OCI-LY3 (cell line): ENCODE measurements at regions not wholly inside any gene's neighbourhood (a gene's known extent, or its start where the extent isn't known, plus 50 kb on each side); places are given as distances from the start of the nearest gene placed in this dataset.

Experiments used
- H2AFZ ChIP-seq: fragments of 200-600, 300-600 bp; shearing (Covaris generic); 2 replicates; pipeline ENCODE4 v1.6.0; 2014; ENCODE audit warnings: antibody characterized with exemption, low read depth, low read length
- H3K27ac ChIP-seq: fragments of 200-600, 300-600 bp; sonication (generic); 2 replicates; pipeline ENCODE4 v1.5.1; 2014; ENCODE audit warnings: mild to moderate bottlenecking, low read length, moderate library complexity, mixed read lengths
- H3K27me3 ChIP-seq: fragments of 200-600, 300-600 bp; sonication (generic); 2 replicates; pipeline ENCODE4 v1.6.1; 2014; ENCODE audit warnings: low read depth, low read length, mixed read lengths
- H3K36me3 ChIP-seq: fragments of 200-600, 300-600 bp; sonication (generic); replicated peaks from 2 replicates; pipeline ENCODE3; 2014; ENCODE audit warnings: low read depth, low read length, mixed read lengths
- H3K4me1 ChIP-seq: fragments of 300-600, 200-600 bp; sonication (generic); 2 replicates; pipeline ENCODE4 v1.6.1; 2014; ENCODE audit warnings: low read length, mixed read lengths
- H3K4me2 ChIP-seq: fragments of 200-600, 300-600 bp; sonication (generic); 2 replicates; pipeline ENCODE4 v1.6.1; 2014; ENCODE audit warnings: low read length, mixed read lengths
- H3K4me3 ChIP-seq: fragments of 300-600, 200-600 bp; sonication (generic); 2 replicates; pipeline ENCODE4 v1.5.1; 2014; ENCODE audit warnings: antibody characterized with exemption, mild to moderate bottlenecking, low read length, moderate library complexity
- H3K79me2 ChIP-seq: fragments of 300-600, 200-600 bp; shearing (Covaris generic); 2 replicates; pipeline ENCODE4 v1.6.1; 2014; ENCODE audit warnings: mild to moderate bottlenecking, low read length, mixed read lengths
- H3K9ac ChIP-seq: fragments of 300-600, 200-600 bp; shearing (Covaris generic); 2 replicates; pipeline ENCODE4 v1.6.0; 2014; ENCODE audit warnings: mild to moderate bottlenecking, low read length, moderate library complexity
- H3K9me3 ChIP-seq: fragments of 200-600, 300-600 bp; shearing (Covaris generic); 2 replicates; pipeline ENCODE4 v1.6.1; 2014; ENCODE audit warnings: low read length, mixed read lengths; ENCODE audit not compliant: insufficient read depth
- H4K20me1 ChIP-seq: fragments of 200-600, 300-600 bp; sonication (generic); 2 replicates; pipeline ENCODE4 v1.6.1; 2016; ENCODE audit warnings: low read length, mixed read lengths; ENCODE audit not compliant: insufficient read depth
- EZH2phosphoT487 ChIP-seq: fragments of 200-600 bp; shearing (Covaris generic); IDR thresholded peaks from 2 replicates; pipeline ENCODE4 v1.6.1; 2018; ENCODE audit warnings: antibody characterized with exemption, mixed run types, low read depth
- TF ChIP-seq, protein P1 (sequence below): fragments of 200-600, 300-600 bp; sonication (generic); IDR thresholded peaks from 2 replicates; pipeline ENCODE4 v1.5.1; 2014; ENCODE audit warnings: antibody characterized with exemption, low read length, low read depth

DNA sequence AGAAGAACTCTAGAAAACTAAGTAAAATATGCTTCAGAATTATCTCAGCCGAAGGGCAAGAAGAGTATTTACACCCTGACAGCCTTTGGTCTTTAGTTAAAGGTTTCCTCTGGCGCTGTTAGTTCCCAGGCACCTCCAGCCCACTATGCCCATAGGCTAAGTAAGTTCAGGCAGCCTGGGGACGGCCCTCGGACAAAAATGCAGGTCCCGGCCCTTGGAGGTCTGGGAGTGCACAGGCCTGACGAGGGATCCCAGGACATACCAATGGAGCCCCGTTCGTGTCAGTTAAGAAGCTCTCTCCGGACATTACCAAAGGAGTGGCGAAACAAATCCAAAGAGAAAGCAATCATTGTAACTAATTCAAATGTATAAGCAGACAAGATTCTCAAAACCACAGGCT, 311.8 kb downstream of the CD83 start:
- Histone ChIP-seq H4K20me1 (no peaks in the 10 kb centered on the region), H3K9me3 (no peaks in the 10 kb centered on the region), H3K4me3 (no peak overlapping the region), H3K27me3 (no peaks in the 10 kb centered on the region), H3K9ac (no peak overlapping the region), H3K36me3 (no peaks in the 10 kb centered on the region), H3K4me2 (no peak overlapping the region), H2AFZ (no peak overlapping the region), H3K4me1 (peaks cover 6% of the 10 kb centered on the region), H3K27ac (no peak overlapping the region), H3K79me2 (no peaks in the 10 kb centered on the region)
- TF ChIP-seq EZH2phosphoT487 = no peak
- TF ChIP-seq, protein P1, sequence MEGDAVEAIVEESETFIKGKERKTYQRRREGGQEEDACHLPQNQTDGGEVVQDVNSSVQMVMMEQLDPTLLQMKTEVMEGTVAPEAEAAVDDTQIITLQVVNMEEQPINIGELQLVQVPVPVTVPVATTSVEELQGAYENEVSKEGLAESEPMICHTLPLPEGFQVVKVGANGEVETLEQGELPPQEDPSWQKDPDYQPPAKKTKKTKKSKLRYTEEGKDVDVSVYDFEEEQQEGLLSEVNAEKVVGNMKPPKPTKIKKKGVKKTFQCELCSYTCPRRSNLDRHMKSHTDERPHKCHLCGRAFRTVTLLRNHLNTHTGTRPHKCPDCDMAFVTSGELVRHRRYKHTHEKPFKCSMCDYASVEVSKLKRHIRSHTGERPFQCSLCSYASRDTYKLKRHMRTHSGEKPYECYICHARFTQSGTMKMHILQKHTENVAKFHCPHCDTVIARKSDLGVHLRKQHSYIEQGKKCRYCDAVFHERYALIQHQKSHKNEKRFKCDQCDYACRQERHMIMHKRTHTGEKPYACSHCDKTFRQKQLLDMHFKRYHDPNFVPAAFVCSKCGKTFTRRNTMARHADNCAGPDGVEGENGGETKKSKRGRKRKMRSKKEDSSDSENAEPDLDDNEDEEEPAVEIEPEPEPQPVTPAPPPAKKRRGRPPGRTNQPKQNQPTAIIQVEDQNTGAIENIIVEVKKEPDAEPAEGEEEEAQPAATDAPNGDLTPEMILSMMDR = no peak

GRCh38 chr6:14430218-14430617, 312.6 kb downstream of the CD83 start:
- Histone ChIP-seq H3K4me2 (no peak overlapping the region), H3K4me3 (no peak overlapping the region), H4K20me1 (no peaks in the 10 kb centered on the region), H3K9ac (no peak overlapping the region), H3K36me3 (no peaks in the 10 kb centered on the region), H3K27me3 (no peaks in the 10 kb centered on the region), H3K27ac (no peak overlapping the region), H3K4me1 (no peaks in the 10 kb centered on the region), H3K79me2 (no peaks in the 10 kb centered on the region), H3K9me3 (no peaks in the 10 kb centered on the region), H2AFZ (no peak overlapping the region)
- TF ChIP-seq, protein P1 = no peak
- TF ChIP-seq EZH2phosphoT487 = no peak

- TF ChIP-seq, protein P1 = no peak
- TF ChIP-seq EZH2phosphoT487 = no peak
- H3K4me1 ChIP-seq = no peaks in the 10 kb centered on the region
- no peaks in the 10 kb centered on the region for H3K79me2 ChIP-seq
- no peak overlapping the region for H3K4me3 ChIP-seq
- no peak overlapping the region for H3K9ac ChIP-seq
- H3K27me3 ChIP-seq = no peaks in the 10 kb centered on the region
- H3K27ac ChIP-seq = no peak overlapping the region
- no peak overlapping the region for H3K4me2 ChIP-seq
- no peaks in the 10 kb centered on the region for H3K36me3 ChIP-seq
- no peaks in the 10 kb centered on the region for H3K9me3 ChIP-seq
- H4K20me1 ChIP-seq = no peaks in the 10 kb centered on the region
- H2AFZ ChIP-seq = no peak overlapping the region
Observed at GRCh38 chr6:14431385-14432330, 314.1 kb downstream of the CD83 start.

- no peak overlapping the region for H3K27ac ChIP-seq
- no peak overlapping the region for H3K9ac ChIP-seq
- H3K9me3 ChIP-seq = no peaks in the 10 kb centered on the region
- no peaks in the 10 kb centered on the region for H3K4me1 ChIP-seq
- TF ChIP-seq, protein P1 = no peak
- TF ChIP-seq EZH2phosphoT487 = no peak
- no peak overlapping the region for H3K4me3 ChIP-seq
- H3K4me2 ChIP-seq = no peak overlapping the region
- H3K36me3 ChIP-seq = no peaks in the 10 kb centered on the region
- no peaks in the 10 kb centered on the region for H4K20me1 ChIP-seq
- no peaks in the 10 kb centered on the region for H3K79me2 ChIP-seq
- H2AFZ ChIP-seq = no peak overlapping the region
- no peaks in the 10 kb centered on the region for H3K27me3 ChIP-seq
Observed at GRCh38 chr6:14434916-14435690, 317.5 kb downstream of the CD83 start.
